ENCODE measurements at regions not wholly inside any gene's neighbourhood (a gene's known extent, or its start where the extent isn't known, plus 50 kb on each side); places are given as distances from the start of the nearest gene placed in this dataset.

DNA sequence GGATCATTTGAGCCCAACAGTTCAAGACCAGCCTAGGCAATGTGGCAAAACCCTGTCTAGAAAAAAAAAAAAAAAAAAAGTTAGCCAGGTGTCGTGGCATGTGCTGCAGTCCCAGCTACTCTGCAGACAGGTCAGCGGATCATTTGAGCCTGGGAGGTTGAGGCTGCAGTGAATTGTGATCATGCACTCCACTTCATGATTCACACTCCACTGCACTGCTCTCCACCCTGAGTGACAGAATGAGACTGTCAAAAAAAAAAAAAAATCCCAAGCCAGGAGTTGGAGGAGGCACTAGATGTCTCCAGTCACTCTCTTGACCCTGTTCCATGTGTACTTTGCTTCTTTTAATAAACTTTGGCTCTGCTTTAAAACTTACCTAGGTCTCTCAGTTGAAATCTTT, 51.0 kb upstream of the OLFM3 start:
- DNase-seq = no peak
